A673 (cell line): ENCODE measurements at regions not wholly inside any gene's neighbourhood (a gene's known extent, or its start where the extent isn't known, plus 50 kb on each side); places are given as distances from the start of the nearest gene placed in this dataset.

Source experiments
- BruUV-seq: library from RNA; stranded (reverse); fragments of 400-500 nt; replicated peaks from 2 replicates; lab custom pipeline; 2021; lab: Mats Ljungman, UMichigan
- CTCF ChIA-PET: fragments of 300-600 bp; sonication (Branson Sonifier 250); formaldehyde crosslinking; loops from one replicate; lab custom pipeline; 2022; ENCODE audit warnings: antibody characterized with exemption; lab: Charles Lee
- POLR2A ChIA-PET: fragments of 300-600 bp; sonication (Branson Sonifier 250); formaldehyde crosslinking; loops from one replicate; lab custom pipeline; 2022; ENCODE audit warnings: antibody characterized with exemption; ENCODE audit not compliant: low non-redundant PET; lab: Charles Lee
- DNase-seq: peaks from one replicate; pipeline ENCODE4 v3.0.0-alpha.2; 2015; ENCODE audit warnings: low spot score
- H3K27ac ChIP-seq: fragments of 200-600 bp; sonication (generic); 2 replicates; pipeline ENCODE4 v1.5.1; 2016; ENCODE audit warnings: mixed run types, low read depth, mild to moderate bottlenecking, mixed read lengths, antibody characterized with exemption, low read length; ENCODE audit not compliant: poor library complexity, severe bottlenecking
- H3K27me3 ChIP-seq: fragments of 200-600 bp; sonication (generic); replicated peaks from 2 replicates; pipeline ENCODE4 v1.6.1; 2017; ENCODE audit warnings: mixed run types, low read depth, mild to moderate bottlenecking, mixed read lengths, antibody characterized with exemption, low read length; ENCODE audit not compliant: insufficient read depth, poor library complexity
- H3K36me3 ChIP-seq: fragments of 200-600 bp; sonication (generic); 2 replicates; pipeline ENCODE4 v1.6.1; 2016; ENCODE audit warnings: mixed run types, mild to moderate bottlenecking, mixed read lengths, antibody characterized with exemption, low read length; ENCODE audit not compliant: insufficient read depth, poor library complexity, severe bottlenecking
- H3K4me1 ChIP-seq: fragments of 200-600 bp; sonication (generic); 2 replicates; pipeline ENCODE4 v1.6.1; 2017; ENCODE audit warnings: mixed run types, mild to moderate bottlenecking, mixed read lengths, antibody characterized with exemption, low read length; ENCODE audit not compliant: insufficient read depth, poor library complexity, severe bottlenecking
- H3K4me3 ChIP-seq: fragments of 200-600 bp; sonication (generic); 2 replicates; pipeline ENCODE4 v1.5.1; 2016; ENCODE audit warnings: low read depth, mixed run types, mild to moderate bottlenecking, mixed read lengths, low read length; ENCODE audit not compliant: poor library complexity, severe bottlenecking
- H3K9me3 ChIP-seq: fragments of 200-600 bp; sonication (generic); 2 replicates; pipeline ENCODE4 v1.6.1; 2016; ENCODE audit warnings: mixed run types, low read depth, mild to moderate bottlenecking, mixed read lengths, antibody characterized with exemption, low read length; ENCODE audit not compliant: poor library complexity, severe bottlenecking
- CTCF ChIP-seq: fragments of 300-800, 200-600 bp; sonication (generic); conservative IDR thresholded peaks from 2 replicates; pipeline ENCODE4 v1.5.1; 2017; ENCODE audit warnings: low read depth, mild to moderate bottlenecking, antibody characterized with exemption, low read length, moderate library complexity, mixed read lengths
- EZH2 ChIP-seq: fragments of 200-600 bp; sonication (generic); IDR thresholded peaks from 2 replicates; pipeline ENCODE4 v1.6.1; 2017; ENCODE audit warnings: borderline replicate concordance, low read depth, mild to moderate bottlenecking, mixed read lengths, antibody characterized with exemption, low read length; ENCODE audit not compliant: poor library complexity, severe bottlenecking
- intact Hi-C: fragments of 100-400 bp; cut with micrococcal nuclease; formaldehyde crosslinking; loops from one replicate; pipeline ENCODE4 v1.10.0; 2022; ENCODE audit not compliant: unreplicated experiment

- ChIA-PET POLR2A (no interaction called here), CTCF (no interaction called here)
- TF ChIP-seq CTCF (no peak), EZH2 (no peak)
- Histone ChIP-seq H3K27ac (no peak overlapping the region), H3K27me3 (no peaks in the 10 kb centered on the region), H3K4me3 (no peak overlapping the region), H3K9me3 (peaks cover 30% of the 10 kb centered on the region), H3K36me3 (no peaks in the 10 kb centered on the region), H3K4me1 (no peaks in the 10 kb centered on the region)
- BruUV-seq: no TSS peak
- intact Hi-C loops: no loop called here
- no peak for DNase-seq
Observed at GRCh38 chr7:52684388-52684787, 351.0 kb upstream of the POM121L12 start.

GRCh38 chr7:52682993-52683392 is 352.4 kb upstream of the POM121L12 start:
- TF ChIP-seq EZH2 (no peak), CTCF (no peak)
- intact Hi-C loops: no loop called here
- Histone ChIP-seq H3K4me1 (no peaks in the 10 kb centered on the region), H3K36me3 (no peaks in the 10 kb centered on the region), H3K4me3 (no peak overlapping the region), H3K27ac (no peak overlapping the region), H3K27me3 (no peaks in the 10 kb centered on the region), H3K9me3 (peaks cover 35% of the 10 kb centered on the region)
- no peak for DNase-seq
- ChIA-PET CTCF (no interaction called here), POLR2A (no interaction called here)
- no TSS peak for BruUV-seq

GRCh38 chr7:52670608-52671225 is 364.7 kb upstream of the POM121L12 start:
- Histone ChIP-seq H3K9me3 (peaks cover 42% of the 10 kb centered on the region), H3K36me3 (no peaks in the 10 kb centered on the region), H3K4me3 (no peak overlapping the region), H3K4me1 (no peaks in the 10 kb centered on the region), H3K27ac (no peak overlapping the region), H3K27me3 (no peaks in the 10 kb centered on the region)
- no peak for DNase-seq
- TF ChIP-seq CTCF: no peak
- no peak for TF ChIP-seq EZH2
- intact Hi-C loops: no loop called here
- ChIA-PET POLR2A (no interaction called here), CTCF (no interaction called here)
- BruUV-seq: no TSS peak
